Kidney glomerular epithelial cell (primary cell): ENCODE measurements at regions not wholly inside any gene's neighbourhood (a gene's known extent, or its start where the extent isn't known, plus 50 kb on each side); places are given as distances from the start of the nearest gene placed in this dataset.
"Not testable (repeated sequence)": the region's sequence is repeated elsewhere in the genome, so short reads cannot be mapped to it uniquely, and the experiment has no call there.

Experiments used
- DNase-seq: peaks from one replicate; lab custom pipeline; 2025; lab: John Stamatoyannopoulos, UW

GRCh38 chr10:121690152-121690848 lies 92.1 kb upstream of the FGFR2 start:
- peak; percentile 44 for DNase-seq

- no peak for DNase-seq
Observed at GRCh38 chr10:121687095-121687813, 89.0 kb upstream of the FGFR2 start.

- DNase-seq, result no peak
Observed at GRCh38 chr10:121684276-121684675, 86.0 kb upstream of the FGFR2 start.

GRCh38 chr10:121683816-121684215 lies 85.6 kb upstream of the FGFR2 start:
- DNase-seq, result no peak

- DNase-seq, result no peak
Observed at GRCh38 chr10:121683366-121683765, 85.1 kb upstream of the FGFR2 start.

- DNase-seq, result no peak
Observed at GRCh38 chr10:121681997-121682687, 83.9 kb upstream of the FGFR2 start.

- no peak for DNase-seq
Observed at GRCh38 chr10:121680879-121681655, 82.8 kb upstream of the FGFR2 start.

GRCh38 chr10:121679916-121680315 lies 81.7 kb upstream of the FGFR2 start:
- DNase-seq, result no peak

GRCh38 chr10:121678631-121679174 lies 80.5 kb upstream of the FGFR2 start:
- DNase-seq, result no peak

- DNase-seq, result no peak
Observed at GRCh38 chr10:121677880-121678279, 79.6 kb upstream of the FGFR2 start.

- no peak for DNase-seq
Observed at GRCh38 chr10:121675344-121675743, 77.1 kb upstream of the FGFR2 start.

- DNase-seq, result no peak
Observed at GRCh38 chr10:121674885-121675284, 76.6 kb upstream of the FGFR2 start.

GRCh38 chr10:121672733-121673132 lies 74.5 kb upstream of the FGFR2 start:
- DNase-seq, result no peak

- DNase-seq, result not testable (repeated sequence)
Observed at GRCh38 chr10:121669840-121670239, 71.6 kb upstream of the FGFR2 start.

GRCh38 chr10:121669028-121669374 lies 70.8 kb upstream of the FGFR2 start:
- DNase-seq, result no peak

GRCh38 chr10:121668314-121669027 lies 70.2 kb upstream of the FGFR2 start:
- no peak for DNase-seq

GRCh38 chr10:121667948-121668313 lies 69.7 kb upstream of the FGFR2 start:
- no peak for DNase-seq

GRCh38 chr10:121665809-121666208 lies 67.6 kb upstream of the FGFR2 start:
- DNase-seq, result no peak

- no peak for DNase-seq
Observed at GRCh38 chr10:121664671-121665070, 66.4 kb upstream of the FGFR2 start.

- DNase-seq, result no peak
Observed at GRCh38 chr10:121662945-121663917, 65.0 kb upstream of the FGFR2 start.
